ENCODE measurements at regions not wholly inside any gene's neighbourhood (a gene's known extent, or its start where the extent isn't known, plus 50 kb on each side); places are given as distances from the start of the nearest gene placed in this dataset.

- no peak for DNase-seq (ENCODE audit: low read depth in 2 of 2)
Observed at GRCh38 chr16:80418517-80419355, 122.1 kb upstream of the DYNLRB2 start.

GRCh38 chr16:80417706-80418271 lies 123.0 kb upstream of the DYNLRB2 start:
- DNase-seq (ENCODE audit: low read depth in 2 of 2), result no peak

- no peak for DNase-seq (ENCODE audit: low read depth in 2 of 2)
Observed at GRCh38 chr16:80408014-80408413, 132.8 kb upstream of the DYNLRB2 start.

- no peak for DNase-seq (ENCODE audit: low read depth in 2 of 2)
Observed at GRCh38 chr16:80407265-80407987, 133.4 kb upstream of the DYNLRB2 start.

DNA sequence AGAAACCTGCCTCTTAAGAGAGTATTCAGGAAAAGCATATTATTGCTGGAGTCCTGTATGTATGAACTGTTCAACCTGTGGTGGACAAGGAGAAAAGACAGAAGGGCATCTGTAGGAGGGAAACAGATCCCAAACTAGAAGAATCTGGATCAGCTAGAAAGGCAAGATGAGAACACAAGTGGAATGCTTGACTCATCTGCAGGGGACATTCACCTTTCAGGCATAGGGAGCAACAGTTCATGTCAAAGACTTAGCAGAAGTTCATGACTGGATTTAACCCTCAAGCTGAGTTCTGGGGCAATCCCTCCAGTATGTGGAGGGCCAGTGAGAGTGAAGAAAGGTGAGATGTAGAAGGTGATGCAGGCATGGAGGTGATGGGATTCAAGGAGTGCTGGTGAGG lies 135.9 kb upstream of the DYNLRB2 start:
- DNase-seq (ENCODE audit: low read depth in 2 of 2), result no peak

- DNase-seq (ENCODE audit: low read depth in 2 of 2), result no peak
Observed at GRCh38 chr16:80403894-80404293, 136.9 kb upstream of the DYNLRB2 start.

- DNase-seq (ENCODE audit: low read depth in 2 of 2), result no peak
Observed at GRCh38 chr16:80390871-80391489, 149.8 kb upstream of the DYNLRB2 start.

DNA sequence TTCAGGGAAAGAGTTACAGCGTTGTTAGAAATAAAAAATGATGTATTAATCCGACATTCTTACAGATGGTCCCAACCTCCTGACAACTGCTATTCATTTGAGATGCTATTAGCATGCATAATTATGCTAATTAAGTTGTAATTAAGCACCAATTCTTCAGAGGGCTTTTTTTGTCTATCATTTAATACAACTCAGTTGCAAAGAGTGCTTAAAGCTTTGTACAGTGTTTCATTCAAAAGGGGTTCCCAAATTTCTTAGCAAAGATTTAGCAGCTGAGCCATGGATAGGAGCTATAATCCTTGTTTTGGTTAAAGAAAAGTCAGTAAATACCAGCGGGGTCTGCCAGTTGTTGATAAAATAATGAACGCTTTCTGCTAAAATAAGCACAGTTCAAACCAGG lies 150.7 kb upstream of the DYNLRB2 start:
- DNase-seq (ENCODE audit: low read depth in 2 of 2), result no peak

GRCh38 chr16:80389338-80389737 lies 151.5 kb upstream of the DYNLRB2 start:
- no peak for DNase-seq (ENCODE audit: low read depth in 2 of 2)

- no peak for DNase-seq (ENCODE audit: low read depth in 2 of 2)
Observed at GRCh38 chr16:80387318-80387921, 153.4 kb upstream of the DYNLRB2 start.

GRCh38 chr16:80384862-80385261 lies 155.9 kb upstream of the DYNLRB2 start:
- DNase-seq (ENCODE audit: low read depth in 2 of 2), result no peak

DNA sequence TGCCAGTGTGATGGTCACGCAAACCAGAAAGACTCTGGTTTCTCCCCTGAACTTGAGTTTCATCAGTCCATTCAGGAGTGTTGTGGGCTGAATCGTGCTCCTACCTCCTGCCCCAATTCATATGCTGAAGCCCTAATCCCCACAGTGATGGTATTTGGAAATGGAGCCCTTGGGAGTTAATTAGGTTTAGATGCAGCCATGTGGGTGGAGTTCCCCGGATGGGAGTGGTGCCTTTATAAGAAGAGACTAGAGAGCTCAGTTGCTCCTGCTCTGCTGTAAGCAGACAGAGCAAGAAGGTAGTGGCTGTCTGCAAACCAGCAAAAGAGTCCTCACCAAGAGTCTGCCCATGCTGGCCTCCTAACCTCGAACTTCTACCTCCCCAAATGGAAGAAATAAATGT lies 160.3 kb upstream of the DYNLRB2 start:
- DNase-seq (ENCODE audit: low read depth in 2 of 2), result no peak

GRCh38 chr16:80377096-80377956 lies 163.5 kb upstream of the DYNLRB2 start:
- no peak for DNase-seq (ENCODE audit: low read depth in 2 of 2)

- no peak for DNase-seq (ENCODE audit: low read depth in 2 of 2)
Observed at GRCh38 chr16:80375973-80376372, 164.8 kb upstream of the DYNLRB2 start.

GRCh38 chr16:80375513-80375912 lies 165.3 kb upstream of the DYNLRB2 start:
- no peak for DNase-seq (ENCODE audit: low read depth in 2 of 2)

GRCh38 chr16:80372341-80372740 lies 168.5 kb upstream of the DYNLRB2 start:
- DNase-seq (ENCODE audit: low read depth in 2 of 2), result no peak

DNA sequence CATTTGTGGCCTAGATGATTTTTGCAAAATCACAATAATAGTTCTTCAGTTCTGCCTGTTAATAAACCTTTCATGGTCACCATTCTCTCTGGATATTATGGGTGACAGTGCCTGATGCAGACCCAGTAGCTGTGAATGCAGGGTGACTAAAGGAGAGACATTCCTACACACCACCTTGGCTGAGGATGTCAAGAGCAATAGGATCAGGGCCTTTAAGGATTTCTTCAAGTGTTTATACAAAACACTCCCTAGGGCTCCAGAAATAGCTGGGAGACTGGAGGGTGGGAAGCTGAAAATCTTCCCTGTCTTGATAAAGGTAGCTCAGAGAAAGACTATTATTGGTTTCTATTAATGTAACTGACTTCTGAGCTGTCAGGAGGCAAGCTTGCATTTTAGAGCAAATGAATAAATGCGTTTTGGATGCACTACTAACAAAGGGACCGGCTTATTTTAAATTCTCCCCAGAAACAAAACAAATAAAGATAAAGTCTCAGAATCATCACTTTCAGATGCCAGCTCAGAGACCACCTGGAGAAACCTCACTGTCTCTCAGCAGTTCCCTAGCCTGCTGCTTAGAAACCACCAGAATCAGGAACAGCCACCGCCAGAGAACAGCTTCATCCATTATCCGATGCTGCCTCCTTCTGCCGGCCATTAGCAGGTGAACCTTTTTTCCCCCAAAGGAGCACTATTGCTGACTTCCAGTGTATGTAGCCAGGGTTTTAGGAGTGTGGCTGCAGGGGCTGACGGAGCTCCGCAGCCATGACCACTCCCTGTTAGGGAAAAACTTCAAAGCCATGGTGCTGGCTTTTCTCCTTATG lies 171.4 kb upstream of the DYNLRB2 start:
- peak; percentile 42 to 67 for DNase-seq (ENCODE audit: low read depth in 2 of 2)

DNA sequence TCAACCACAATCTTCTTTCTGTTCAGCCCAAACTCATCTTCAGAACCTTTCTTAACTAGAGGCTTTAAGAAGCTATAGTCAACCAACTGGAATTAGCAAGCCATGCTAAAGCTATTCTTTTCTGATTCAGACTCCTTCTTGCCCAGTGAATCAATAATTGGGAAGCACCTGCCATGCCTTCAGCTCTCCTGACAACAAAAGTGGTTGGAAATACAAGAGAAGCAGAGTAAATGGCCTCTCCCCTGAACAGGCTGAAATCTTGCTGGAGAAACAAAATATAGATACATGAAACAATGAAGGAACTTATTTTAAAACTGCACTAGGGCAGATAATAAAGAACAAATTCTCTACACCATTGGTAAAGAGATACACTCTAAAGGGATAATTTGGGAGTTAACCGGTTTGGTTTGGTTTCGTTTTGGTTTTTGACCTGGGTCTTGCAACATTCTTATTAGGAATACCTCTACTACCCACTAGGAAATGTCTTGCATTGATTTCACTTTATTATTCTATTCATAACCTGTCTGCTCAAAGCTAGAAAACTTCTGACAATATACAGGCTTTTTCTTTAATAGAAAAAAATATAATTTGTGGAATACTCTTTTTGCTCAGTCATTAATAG lies 173.6 kb upstream of the DYNLRB2 start:
- DNase-seq (ENCODE audit: low read depth in 2 of 2), result no peak

- no peak for DNase-seq (ENCODE audit: low read depth in 2 of 2)
Observed at GRCh38 chr16:80366023-80366422, 174.8 kb upstream of the DYNLRB2 start.

Measured in dermis microvascular lymphatic vessel endothelial cell (primary cell).